BE2C (cell line): ENCODE measurements at regions not wholly inside any gene's neighbourhood (a gene's known extent, or its start where the extent isn't known, plus 50 kb on each side); places are given as distances from the start of the nearest gene placed in this dataset.

Experiments
- DNase-seq: peaks from one replicate; pipeline ENCODE4 v3.0.0-alpha.2; 2020
- H3K27me3 ChIP-seq: fragments of 250-450 bp; sonication (Bioruptor Pico); 2 replicates; pipeline ENCODE4 v1.5.1; 2020; ENCODE audit warnings: mild to moderate bottlenecking
- H3K36me3 ChIP-seq: fragments of 250-450 bp; sonication (Bioruptor Pico); 2 replicates; pipeline ENCODE4 v1.5.1; 2020; ENCODE audit warnings: mild to moderate bottlenecking
- H3K4me1 ChIP-seq: fragments of 250-450 bp; sonication (Bioruptor Pico); 2 replicates; pipeline ENCODE4 v1.5.1; 2020
- H3K4me3 ChIP-seq: 2 replicates; pipeline ENCODE4 v1.5.1; 2011; ENCODE audit warnings: low read depth, low read length
- H3K9me3 ChIP-seq: fragments of 250-450 bp; sonication (Bioruptor Pico); 2 replicates; pipeline ENCODE4 v1.5.1; 2020
- TF ChIP-seq, protein P1 (sequence below): IDR thresholded peaks from 2 replicates; pipeline ENCODE4 v1.5.1; 2012; ENCODE audit warnings: mild to moderate bottlenecking, low read depth, low read length

DNA sequence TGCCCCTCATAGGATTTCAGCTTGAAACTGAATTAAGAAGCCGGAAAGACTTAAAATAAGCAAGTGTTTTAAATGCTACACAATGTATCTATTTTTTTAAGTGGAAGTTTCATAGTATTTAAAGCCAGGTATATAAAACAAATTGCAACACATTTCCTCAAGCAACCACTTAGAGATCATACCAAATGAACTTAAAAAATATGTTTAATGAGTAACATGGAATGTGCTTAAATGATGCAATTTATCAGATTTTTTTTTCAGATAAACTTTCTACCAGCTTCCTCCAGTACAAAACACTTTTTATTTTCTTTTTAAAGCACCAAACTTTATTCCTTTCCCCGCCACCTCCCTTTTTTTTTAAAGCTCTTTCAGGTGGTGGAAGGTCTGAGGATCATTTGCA is 534.3 kb downstream of the BMP2 start:
- H3K36me3 ChIP-seq = no peaks in the 10 kb centered on the region
- TF ChIP-seq, protein P1, sequence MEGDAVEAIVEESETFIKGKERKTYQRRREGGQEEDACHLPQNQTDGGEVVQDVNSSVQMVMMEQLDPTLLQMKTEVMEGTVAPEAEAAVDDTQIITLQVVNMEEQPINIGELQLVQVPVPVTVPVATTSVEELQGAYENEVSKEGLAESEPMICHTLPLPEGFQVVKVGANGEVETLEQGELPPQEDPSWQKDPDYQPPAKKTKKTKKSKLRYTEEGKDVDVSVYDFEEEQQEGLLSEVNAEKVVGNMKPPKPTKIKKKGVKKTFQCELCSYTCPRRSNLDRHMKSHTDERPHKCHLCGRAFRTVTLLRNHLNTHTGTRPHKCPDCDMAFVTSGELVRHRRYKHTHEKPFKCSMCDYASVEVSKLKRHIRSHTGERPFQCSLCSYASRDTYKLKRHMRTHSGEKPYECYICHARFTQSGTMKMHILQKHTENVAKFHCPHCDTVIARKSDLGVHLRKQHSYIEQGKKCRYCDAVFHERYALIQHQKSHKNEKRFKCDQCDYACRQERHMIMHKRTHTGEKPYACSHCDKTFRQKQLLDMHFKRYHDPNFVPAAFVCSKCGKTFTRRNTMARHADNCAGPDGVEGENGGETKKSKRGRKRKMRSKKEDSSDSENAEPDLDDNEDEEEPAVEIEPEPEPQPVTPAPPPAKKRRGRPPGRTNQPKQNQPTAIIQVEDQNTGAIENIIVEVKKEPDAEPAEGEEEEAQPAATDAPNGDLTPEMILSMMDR = no peak
- no peak for DNase-seq
- H3K4me3 ChIP-seq = no peak overlapping the region
- H3K4me1 ChIP-seq = no peaks in the 10 kb centered on the region
- no peaks in the 10 kb centered on the region for H3K27me3 ChIP-seq
- no peaks in the 10 kb centered on the region for H3K9me3 ChIP-seq

DNA sequence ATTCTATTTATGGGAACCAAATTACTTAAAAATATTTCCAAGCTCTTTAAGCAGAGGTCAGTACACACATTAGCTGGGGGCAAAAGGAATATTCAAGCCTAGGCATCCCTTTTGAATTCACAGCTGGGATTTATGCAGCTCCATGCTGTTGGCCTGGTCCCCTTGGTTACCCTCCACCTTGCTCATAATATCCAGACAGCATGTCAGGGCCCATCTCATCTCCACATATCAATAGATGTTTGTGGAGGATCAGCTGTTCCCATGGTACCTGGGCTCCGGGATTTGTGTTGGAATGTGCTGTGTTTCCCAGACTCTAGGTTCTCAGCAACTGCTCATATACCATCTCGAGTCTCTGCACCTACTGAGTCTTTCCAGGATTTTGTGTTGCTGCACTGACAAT is 534.8 kb downstream of the BMP2 start:
- no peak for DNase-seq
- Histone ChIP-seq H3K9me3 (no peaks in the 10 kb centered on the region), H3K4me1 (no peaks in the 10 kb centered on the region), H3K36me3 (no peaks in the 10 kb centered on the region), H3K27me3 (no peaks in the 10 kb centered on the region), H3K4me3 (no peak overlapping the region)
- TF ChIP-seq, protein P1 = no peak

DNA sequence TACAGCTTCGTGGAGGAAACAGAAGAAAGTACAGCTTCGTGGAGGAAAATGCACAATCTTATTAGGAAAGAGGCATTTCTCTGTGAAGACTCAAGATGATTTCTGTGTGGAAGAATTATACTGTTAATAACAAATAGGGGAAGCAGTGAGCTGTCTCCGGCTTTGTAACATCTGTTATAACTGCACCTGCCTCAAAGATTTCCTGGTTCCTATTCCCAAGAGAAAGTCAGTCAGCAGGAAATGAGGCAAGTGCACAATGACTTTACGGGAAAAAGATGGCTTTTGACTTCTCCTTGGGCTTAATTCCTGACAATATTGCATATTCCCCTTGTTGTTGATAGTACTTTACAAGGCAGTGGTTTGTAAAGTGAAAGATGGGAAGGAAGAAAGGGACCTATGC is 538.5 kb downstream of the BMP2 start:
- Histone ChIP-seq H3K4me3 (no peak overlapping the region), H3K4me1 (no peaks in the 10 kb centered on the region)

DNA sequence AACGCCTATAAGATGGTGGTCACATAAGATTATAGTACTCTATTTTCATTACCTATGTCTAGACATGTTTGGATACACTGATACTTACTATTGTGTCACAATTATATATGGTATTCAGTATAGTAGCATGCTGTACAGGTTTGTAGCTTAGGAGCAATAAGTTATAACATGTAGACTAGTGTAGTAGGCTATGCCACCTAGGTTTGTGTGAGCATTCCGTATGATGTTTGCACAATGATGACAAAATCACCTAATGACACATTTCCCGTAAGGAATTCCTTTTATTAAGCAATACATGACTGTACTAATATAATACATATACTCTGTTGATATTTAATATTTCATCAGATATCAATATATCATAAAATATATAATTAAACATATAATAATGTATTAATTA is 540.7 kb downstream of the BMP2 start:
- no peak for DNase-seq
- Histone ChIP-seq H3K27me3 (no peaks in the 10 kb centered on the region), H3K4me3 (no peak overlapping the region), H3K4me1 (no peaks in the 10 kb centered on the region), H3K36me3 (no peaks in the 10 kb centered on the region), H3K9me3 (no peaks in the 10 kb centered on the region)
- TF ChIP-seq, protein P1 = no peak

More for the DNA sequence above, 538.5 kb downstream of the BMP2 start:
- Histone ChIP-seq H3K9me3 (no peaks in the 10 kb centered on the region), H3K27me3 (no peaks in the 10 kb centered on the region), H3K36me3 (no peaks in the 10 kb centered on the region)
- no peak for DNase-seq
- TF ChIP-seq, protein P1 = no peak

DNA sequence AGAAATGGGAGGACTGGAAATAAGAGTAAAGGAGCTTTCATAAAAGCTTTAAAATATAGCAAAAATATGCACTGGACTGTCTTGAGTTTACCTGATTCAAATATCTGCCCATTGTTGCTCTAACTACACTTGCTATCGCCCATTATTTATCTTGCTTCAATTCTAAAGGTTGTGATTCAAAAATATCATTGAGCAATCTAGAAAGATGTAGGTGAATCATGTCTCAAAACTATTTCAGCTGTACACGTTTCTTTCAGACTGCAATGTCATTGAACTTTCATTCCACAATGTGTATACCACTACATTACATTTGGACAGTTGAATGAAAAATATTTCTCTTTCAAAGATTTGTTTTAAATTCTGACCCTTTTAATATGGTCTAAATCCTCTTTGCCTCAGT is 545.6 kb downstream of the BMP2 start:
- Histone ChIP-seq H3K36me3 (no peaks in the 10 kb centered on the region), H3K4me3 (no peak overlapping the region), H3K4me1 (no peaks in the 10 kb centered on the region), H3K9me3 (no peaks in the 10 kb centered on the region), H3K27me3 (no peaks in the 10 kb centered on the region)
- DNase-seq = no peak
- TF ChIP-seq, protein P1 = no peak

DNA sequence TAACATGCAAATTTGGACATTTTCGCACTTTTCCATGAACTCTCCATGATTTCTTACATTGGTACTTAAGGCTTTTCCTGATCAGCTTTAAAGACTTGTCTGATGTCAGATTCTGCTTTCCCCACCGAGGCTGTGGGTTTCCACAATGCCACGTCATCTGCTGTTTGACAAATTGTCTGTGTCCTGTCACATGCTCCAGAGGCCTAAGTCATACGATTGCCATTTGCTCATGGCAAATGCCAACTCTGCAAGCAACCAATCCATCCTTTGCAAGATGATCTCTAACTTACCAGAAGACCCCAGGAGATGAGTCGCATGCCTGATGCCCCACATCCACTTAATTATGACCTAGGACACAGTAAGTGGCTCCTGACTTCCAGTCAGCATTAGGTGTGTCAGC is 556.5 kb downstream of the BMP2 start:
- Histone ChIP-seq H3K4me3 (no peak overlapping the region), H3K36me3 (no peaks in the 10 kb centered on the region), H3K27me3 (no peaks in the 10 kb centered on the region), H3K4me1 (no peaks in the 10 kb centered on the region), H3K9me3 (no peaks in the 10 kb centered on the region)
- no peak for DNase-seq
- TF ChIP-seq, protein P1 = no peak
